Left lung (tissue), 4 donors: ENCODE measurements at regions not wholly inside any gene's neighbourhood (a gene's known extent, or its start where the extent isn't known, plus 50 kb on each side); places are given as distances from the start of the nearest gene placed in this dataset.
A peak's percentile ranks its signal among the peaks of the same experiment; 100 is the strongest.

Experiments
- ATAC-seq: fragments of 200-7000 bp; cut with Tn5 transposase; one replicate; pipeline ENCODE4 v1.9.1; 2020; ENCODE audit warnings: moderate library complexity
- DNase-seq, 4 donors: peaks; one replicate each; pipeline ENCODE4 v3.0.0-alpha.2; 2013 to 2020
- H3K27ac ChIP-seq, 2 donors: fragments of 200-600 bp; sonication (generic) in 1 of 2; one replicate each; pipeline versions ENCODE4 v1.5.0 to v1.8.0; 2020 to 2021
- H3K27me3 ChIP-seq, 2 donors: fragments of 200-600 bp; sonication (generic) in 1 of 2; one replicate each; pipeline versions ENCODE4 v1.5.0 to v1.8.0; 2020 to 2021
- H3K36me3 ChIP-seq, 2 donors: fragments of 200-600 bp; sonication (generic) in 1 of 2; one replicate each; pipeline versions ENCODE4 v1.5.0 to v1.8.0; 2020 to 2021
- H3K4me1 ChIP-seq, 2 donors: fragments of 200-600 bp; one replicate each; pipeline ENCODE4 v1.8.0; 2021
- H3K4me3 ChIP-seq, 2 donors: fragments of 200-600 bp; sonication (generic) in 1 of 2; one replicate each; pipeline versions ENCODE4 v1.5.0 to v1.8.0; 2020 to 2021; ENCODE audit warnings: mild to moderate bottlenecking in 1 of 2
- H3K9me3 ChIP-seq, 2 donors: fragments of 200-600 bp; sonication (generic) in 1 of 2; one replicate each; pipeline versions ENCODE4 v1.5.0 to v1.8.0; 2020 to 2021
- CTCF ChIP-seq, 2 donors: fragments of 200-600 bp; sonication (generic) in 1 of 2; IDR thresholded peaks; one replicate each; pipeline versions ENCODE4 v1.5.0 to v1.8.0; 2021; ENCODE audit warnings: antibody characterized with exemption in 2 of 2
- intact Hi-C, 2 donors: fragments of 100-400 bp; cut with DNase I; formaldehyde crosslinking; loops; one replicate each; pipeline versions ENCODE4 v1.11.2 to v1.14.2; 2022
- donor health status: DM: no; HTN: yes; CAD: no.
- donor health status: DM: no; HTN: no; CAD: no.

DNA sequence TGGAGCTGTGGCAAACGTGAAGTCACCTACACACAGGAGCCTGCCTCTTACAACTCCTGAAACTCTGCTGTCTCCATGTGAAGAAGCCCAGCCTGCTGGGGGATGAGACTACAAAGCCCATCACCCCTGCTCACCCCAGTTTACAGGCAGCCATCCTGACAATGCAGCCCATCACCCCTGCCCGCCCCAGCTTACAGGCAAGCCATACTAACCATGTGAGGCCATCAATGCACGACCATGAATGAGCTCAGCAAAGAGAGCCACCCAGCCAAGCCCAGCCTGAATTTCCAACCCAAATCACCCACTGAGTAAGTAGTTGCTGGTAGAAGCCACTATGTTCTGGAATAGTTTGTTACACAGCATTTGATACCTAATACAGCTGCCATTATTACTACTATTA is 185.4 kb upstream of the NSMCE3 start:
- no peak for ATAC-seq
- DNase-seq, result no peak
- Histone ChIP-seq H3K36me3 (no peaks in the 10 kb centered on the region), H3K4me1 (no peaks in the 10 kb centered on the region), H3K27me3 (no peaks in the 10 kb centered on the region), H3K4me3 (no peak overlapping the region), H3K27ac (no peak overlapping the region), H3K9me3 (no peaks in the 10 kb centered on the region)
- intact Hi-C loops, result no loop called here
- no peak for TF ChIP-seq CTCF (IDR thresholded peaks at IDR 0.05)

- Histone ChIP-seq H3K27me3 (no peaks in the 10 kb centered on the region), H3K4me3 (no peak overlapping the region), H3K36me3 (no peaks in the 10 kb centered on the region), H3K27ac (no peak overlapping the region), H3K4me1 (no peaks in the 10 kb centered on the region), H3K9me3 (no peaks in the 10 kb centered on the region)
- DNase-seq, result no peak
- intact Hi-C loops, result no loop called here
- TF ChIP-seq CTCF (IDR thresholded peaks at IDR 0.05), result no peak
- no peak for ATAC-seq
Measured at GRCh38 chr15:29454506-29454905, 184.9 kb upstream of the NSMCE3 start.

- H3K27ac ChIP-seq, result peak overlapping the region in 1 of 2 donors; percentile 23
- intact Hi-C loops, result no loop called here
Measured at GRCh38 chr15:29452881-29453731, 183.5 kb upstream of the NSMCE3 start.

DNA sequence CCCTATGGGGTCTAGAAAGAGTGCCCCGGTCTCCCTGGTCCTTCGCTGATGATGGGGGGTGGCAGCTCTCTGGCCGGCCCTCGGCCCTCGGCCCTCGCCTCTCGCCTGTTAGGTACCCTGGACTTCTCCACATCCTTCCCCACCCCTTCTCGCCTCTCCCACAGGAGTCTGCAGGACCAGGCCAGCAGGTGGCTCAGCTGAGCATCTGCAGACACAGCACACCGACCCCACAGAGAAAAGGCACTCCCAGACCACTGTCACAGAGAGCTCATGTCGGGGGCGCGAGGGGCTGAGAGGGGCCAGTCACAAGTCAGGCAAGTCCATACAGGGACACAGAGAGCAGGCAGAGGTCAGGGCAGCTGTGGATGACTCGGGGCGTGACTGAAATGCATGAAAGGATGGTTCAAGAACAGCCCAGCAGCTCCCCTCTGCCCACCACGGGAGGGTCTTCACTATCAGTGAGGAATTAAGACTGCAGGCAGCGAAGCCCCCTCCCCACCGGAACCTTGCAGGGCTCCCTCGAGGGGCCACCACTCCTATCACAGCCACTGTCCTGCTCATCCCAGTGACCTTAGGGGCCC is 181.7 kb upstream of the NSMCE3 start:
- Histone ChIP-seq H3K36me3 (no peaks in the 10 kb centered on the region), H3K4me3 (no peak overlapping the region), H3K27me3 (no peaks in the 10 kb centered on the region), H3K27ac (no peak overlapping the region), H3K4me1 (no peaks in the 10 kb centered on the region), H3K9me3 (no peaks in the 10 kb centered on the region)
- ATAC-seq (peak; percentile 15), DNase-seq (no peak)
- intact Hi-C loops, result no loop called here
- no peak for TF ChIP-seq CTCF (IDR thresholded peaks at IDR 0.05)

More at GRCh38 chr15:29452881-29453731, 183.5 kb upstream of the NSMCE3 start:
- no peaks in the 10 kb centered on the region for H3K27me3 ChIP-seq
- H3K4me1 ChIP-seq, result no peaks in the 10 kb centered on the region
- H3K9me3 ChIP-seq, result no peaks in the 10 kb centered on the region
- DNase-seq (no peak), ATAC-seq (no peak)
- no peak overlapping the region for H3K4me3 ChIP-seq
- no peak for TF ChIP-seq CTCF (IDR thresholded peaks at IDR 0.05)
- H3K36me3 ChIP-seq, result no peaks in the 10 kb centered on the region

GRCh38 chr15:29449136-29449535 is 179.5 kb upstream of the NSMCE3 start:
- ATAC-seq (no peak), DNase-seq (no peak)
- intact Hi-C loops, result no loop called here
- TF ChIP-seq CTCF (IDR thresholded peaks at IDR 0.05), result no peak
- Histone ChIP-seq H3K4me1 (no peaks in the 10 kb centered on the region), H3K36me3 (no peaks in the 10 kb centered on the region), H3K9me3 (no peaks in the 10 kb centered on the region), H3K4me3 (no peak overlapping the region), H3K27me3 (no peaks in the 10 kb centered on the region), H3K27ac (no peak overlapping the region)
